H9 (cell line): ENCODE measurements at regions not wholly inside any gene's neighbourhood (a gene's known extent, or its start where the extent isn't known, plus 50 kb on each side); places are given as distances from the start of the nearest gene placed in this dataset.

ENCODE experiments used
- DNase-seq: peaks from one replicate; pipeline ENCODE4 v3.0.0-alpha.2; 2017
- H2AFZ ChIP-seq: one replicate; pipeline ENCODE4 v1.6.1; 2013; ENCODE audit warnings: mild to moderate bottlenecking, low read length, control low read depth, moderate library complexity
- H2AK5ac ChIP-seq: 2 replicates; pipeline ENCODE4 v1.6.1; 2013; ENCODE audit warnings: low read length, control low read depth, mixed read lengths; ENCODE audit not compliant: insufficient read length
- H2BK120ac ChIP-seq: one replicate; pipeline ENCODE4 v1.6.1; 2013; ENCODE audit warnings: low read depth, mild to moderate bottlenecking, low read length, control low read depth, inconsistent platforms; ENCODE audit not compliant: poor library complexity, severe bottlenecking
- H2BK12ac ChIP-seq: 2 replicates; pipeline ENCODE4 v1.6.1; 2013; ENCODE audit warnings: low read length, control low read depth, mixed read lengths, low read depth; ENCODE audit not compliant: insufficient read length
- H2BK15ac ChIP-seq: 2 replicates; pipeline ENCODE4 v1.6.1; 2013; ENCODE audit warnings: low read depth, low read length, control low read depth
- H2BK20ac ChIP-seq: one replicate; pipeline ENCODE4 v1.6.1; 2013; ENCODE audit warnings: low read depth, mild to moderate bottlenecking, low read length, control low read depth, inconsistent platforms; ENCODE audit not compliant: poor library complexity, severe bottlenecking
- H2BK5ac ChIP-seq: 2 replicates; pipeline ENCODE4 v1.6.1; 2013; ENCODE audit warnings: low read length, control low read depth, mixed read lengths; ENCODE audit not compliant: insufficient read length
- H3K14ac ChIP-seq: 2 replicates; pipeline ENCODE4 v1.6.1; 2013; ENCODE audit warnings: low read length, control low read depth; ENCODE audit not compliant: insufficient read depth
- H3K18ac ChIP-seq: 2 replicates; pipeline ENCODE4 v1.6.1; 2013; ENCODE audit warnings: low read depth, mild to moderate bottlenecking, mixed read lengths, low read length, control low read depth; ENCODE audit not compliant: insufficient read length
- H3K23ac ChIP-seq: 2 replicates; pipeline ENCODE4 v1.6.1; 2013; ENCODE audit warnings: low read length, control low read depth, mixed read lengths, low read depth; ENCODE audit not compliant: insufficient read length
- H3K23me2 ChIP-seq: 2 replicates; pipeline ENCODE4 v1.6.1; 2013; ENCODE audit warnings: low read depth, mild to moderate bottlenecking, mixed read lengths, low read length, control low read depth; ENCODE audit not compliant: insufficient read length, poor library complexity, severe bottlenecking
- H3K27ac ChIP-seq: 2 replicates; pipeline ENCODE4 v1.5.1; 2013; ENCODE audit warnings: low read length, control low read depth, mixed read lengths, low read depth; ENCODE audit not compliant: insufficient read length
- H3K27me3 ChIP-seq: 2 replicates; pipeline ENCODE4 v1.6.1; 2013; ENCODE audit warnings: low read length, control low read depth, inconsistent platforms; ENCODE audit not compliant: insufficient read depth
- H3K4ac ChIP-seq: 2 replicates; pipeline ENCODE4 v1.6.1; 2013; ENCODE audit warnings: low read depth, mild to moderate bottlenecking, control low read depth, inconsistent platforms, low read length, moderate library complexity
- H3K4me1 ChIP-seq: 2 replicates; pipeline ENCODE4 v1.6.1; 2013; ENCODE audit warnings: low read length, control low read depth, inconsistent platforms; ENCODE audit not compliant: insufficient read depth
- H3K4me2 ChIP-seq: 2 replicates; pipeline ENCODE4 v1.6.1; 2013; ENCODE audit warnings: low read length, control low read depth, mixed read lengths; ENCODE audit not compliant: insufficient read length, insufficient read depth
- H3K56ac ChIP-seq: 2 replicates; pipeline ENCODE4 v1.6.1; 2013; ENCODE audit warnings: low read depth, mild to moderate bottlenecking, mixed read lengths, low read length, control low read depth; ENCODE audit not compliant: insufficient read length
- H3K79me1 ChIP-seq: 2 replicates; pipeline ENCODE4 v1.6.1; 2013; ENCODE audit warnings: low read depth, mild to moderate bottlenecking, moderate library complexity, low read length, control low read depth, inconsistent platforms; ENCODE audit not compliant: insufficient read depth, poor library complexity, severe bottlenecking
- H3K79me2 ChIP-seq: 2 replicates; pipeline ENCODE4 v1.6.1; 2013; ENCODE audit warnings: low read length, control low read depth, inconsistent platforms; ENCODE audit not compliant: insufficient read depth
- H3K9ac ChIP-seq: 2 replicates; pipeline ENCODE4 v1.6.1; 2013; ENCODE audit warnings: low read length, control low read depth, mixed read lengths; ENCODE audit not compliant: insufficient read length; ENCODE audit errors: extremely low read depth
- H3K9me3 ChIP-seq: one replicate; pipeline ENCODE4 v1.6.1; 2013; ENCODE audit warnings: low read depth, low read length, inconsistent platforms; ENCODE audit not compliant: control insufficient read depth
- H3T11ph ChIP-seq: one replicate; pipeline ENCODE4 v1.6.1; 2013; ENCODE audit warnings: mild to moderate bottlenecking, low read length, control low read depth, inconsistent platforms
- H4K20me1 ChIP-seq: one replicate; pipeline ENCODE4 v1.6.1; 2013; ENCODE audit not compliant: control insufficient read depth, insufficient read length, insufficient read depth
- H4K5ac ChIP-seq: 2 replicates; pipeline ENCODE4 v1.6.1; 2013; ENCODE audit warnings: low read depth, mild to moderate bottlenecking, mixed read lengths, low read length, control low read depth; ENCODE audit not compliant: insufficient read length
- H4K8ac ChIP-seq: replicated peaks from 2 replicates; pipeline ENCODE4 v1.6.1; 2013; ENCODE audit warnings: low read length, control low read depth, mixed read lengths, low read depth; ENCODE audit not compliant: insufficient read length
- H4K91ac ChIP-seq: 2 replicates; pipeline ENCODE4 v1.6.1; 2013; ENCODE audit warnings: low read depth, mild to moderate bottlenecking, moderate library complexity, mixed read lengths, low read length, control low read depth; ENCODE audit not compliant: insufficient read length
- H3K27ac Mint-ChIP-seq, 3 experiments: 2 replicates in 2 of 3; 3 replicates in 1 of 3; pipeline ENCODE4 v1.8.0; 2020 to 2021; ENCODE audit warnings: mixed read lengths in 3 of 3, mild to moderate bottlenecking in 1 of 3, moderate library complexity in 1 of 3
- H3K27me3 Mint-ChIP-seq: 2 replicates; pipeline ENCODE4 v1.8.0; 2021; ENCODE audit warnings: low read depth, mild to moderate bottlenecking, moderate library complexity, mixed read lengths
- H3K36me3 Mint-ChIP-seq, 3 experiments: 2 replicates in 2 of 3; 3 replicates in 1 of 3; pipeline ENCODE4 v1.8.0; 2020 to 2021; ENCODE audit warnings: low read depth in 3 of 3, mixed read lengths in 3 of 3; ENCODE audit not compliant: insufficient read depth in 1 of 3
- H3K4me1 Mint-ChIP-seq, 2 experiments: 2 replicates each; pipeline ENCODE4 v1.8.0; 2020; ENCODE audit warnings: mixed read lengths in 2 of 2
- H3K4me3 Mint-ChIP-seq, 2 experiments: 2 replicates in 1 of 2; 3 replicates in 1 of 2; pipeline ENCODE4 v1.8.0; 2020 to 2021; ENCODE audit warnings: mild to moderate bottlenecking in 2 of 2, mixed read lengths in 2 of 2, moderate library complexity in 1 of 2
- H3K9me3 Mint-ChIP-seq, 2 experiments: 2 replicates in 1 of 2; 3 replicates in 1 of 2; pipeline ENCODE4 v1.8.0; 2020; ENCODE audit warnings: mild to moderate bottlenecking in 2 of 2, mixed read lengths in 2 of 2, moderate library complexity in 1 of 2
- WGBS: extraction: QIAGEN DNeasy Blood & Tissue Kit; methylation state at CpG from one replicate; pipeline ENCODE4 v1.1.7; 2013; ENCODE audit warnings: missing lambda C conversion rate, low lambda C conversion rate, mixed read lengths; ENCODE audit not compliant: insufficient read length; ENCODE audit errors: extremely low coverage; 5-methylcytosine and 5-hydroxymethylcytosine counted together
- TF ChIP-seq, protein P1 (sequence below): fragments of 200-600 bp; sonication (generic); conservative IDR thresholded peaks from 3 replicates; pipeline ENCODE4 v1.8.0; 2021; ENCODE audit warnings: antibody characterized with exemption, mild to moderate bottlenecking

- H2BK120ac ChIP-seq: no peak overlapping the region
- no peaks in the 10 kb centered on the region for H3K9me3 ChIP-seq
- no peaks in the 10 kb centered on the region for H4K20me1 ChIP-seq
- H3K4me2 ChIP-seq: no peak overlapping the region
- no peaks in the 10 kb centered on the region for H3K4me1 ChIP-seq
- H3K56ac ChIP-seq: no peak overlapping the region
- no peak overlapping the region for H3K23ac ChIP-seq
- no CpG with 5 or more reads among the region's 2 CpGs for WGBS
- H3K79me1 ChIP-seq: no peaks in the 10 kb centered on the region
- H3K14ac ChIP-seq: no peak overlapping the region
- Mint-ChIP-seq H3K27ac (no peak overlapping the region), H3K4me1 (peaks cover 13 to 15% of the 10 kb centered on the region in 2 experiments), H3K9me3 (peaks cover 0 to 1% of the 10 kb centered on the region in 2 experiments; a peak in 1 of 5 replicates), H3K36me3 (peaks cover 0 to 2% (median 1%) of the 10 kb centered on the region in 3 experiments; a peak in 4 of 7 replicates), H3K27me3 (no peaks in the 10 kb centered on the region), H3K4me3 (no peak overlapping the region)
- H3K18ac ChIP-seq: no peak overlapping the region
- no peak overlapping the region for H3K9ac ChIP-seq
- H4K8ac ChIP-seq: no peak overlapping the region
- DNase-seq: no peak
- H3K27ac ChIP-seq: no peak overlapping the region
- no peak overlapping the region for H2AK5ac ChIP-seq
- H4K91ac ChIP-seq: no peak overlapping the region
- no peak overlapping the region for H2BK15ac ChIP-seq
- no peak overlapping the region for H3T11ph ChIP-seq
- no peaks in the 10 kb centered on the region for H3K23me2 ChIP-seq
- no peak overlapping the region for H2BK5ac ChIP-seq
- H4K5ac ChIP-seq: no peak overlapping the region
- H3K27me3 ChIP-seq: no peaks in the 10 kb centered on the region
- H2AFZ ChIP-seq: no peak overlapping the region
- no peak overlapping the region for H2BK12ac ChIP-seq
- TF ChIP-seq, protein P1, sequence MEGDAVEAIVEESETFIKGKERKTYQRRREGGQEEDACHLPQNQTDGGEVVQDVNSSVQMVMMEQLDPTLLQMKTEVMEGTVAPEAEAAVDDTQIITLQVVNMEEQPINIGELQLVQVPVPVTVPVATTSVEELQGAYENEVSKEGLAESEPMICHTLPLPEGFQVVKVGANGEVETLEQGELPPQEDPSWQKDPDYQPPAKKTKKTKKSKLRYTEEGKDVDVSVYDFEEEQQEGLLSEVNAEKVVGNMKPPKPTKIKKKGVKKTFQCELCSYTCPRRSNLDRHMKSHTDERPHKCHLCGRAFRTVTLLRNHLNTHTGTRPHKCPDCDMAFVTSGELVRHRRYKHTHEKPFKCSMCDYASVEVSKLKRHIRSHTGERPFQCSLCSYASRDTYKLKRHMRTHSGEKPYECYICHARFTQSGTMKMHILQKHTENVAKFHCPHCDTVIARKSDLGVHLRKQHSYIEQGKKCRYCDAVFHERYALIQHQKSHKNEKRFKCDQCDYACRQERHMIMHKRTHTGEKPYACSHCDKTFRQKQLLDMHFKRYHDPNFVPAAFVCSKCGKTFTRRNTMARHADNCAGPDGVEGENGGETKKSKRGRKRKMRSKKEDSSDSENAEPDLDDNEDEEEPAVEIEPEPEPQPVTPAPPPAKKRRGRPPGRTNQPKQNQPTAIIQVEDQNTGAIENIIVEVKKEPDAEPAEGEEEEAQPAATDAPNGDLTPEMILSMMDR: no peak
- H2BK20ac ChIP-seq: no peak overlapping the region
- no peaks in the 10 kb centered on the region for H3K79me2 ChIP-seq
- H3K4ac ChIP-seq: no peak overlapping the region
Observed at GRCh38 chr2:187874786-187875185, 320.6 kb upstream of the TFPI start.
